ENCODE measurements at regions not wholly inside any gene's neighbourhood (a gene's known extent, or its start where the extent isn't known, plus 50 kb on each side); places are given as distances from the start of the nearest gene placed in this dataset.
"Not testable (repeated sequence)": the region's sequence is repeated elsewhere in the genome, so short reads cannot be mapped to it uniquely, and the experiment has no call there.

DNA sequence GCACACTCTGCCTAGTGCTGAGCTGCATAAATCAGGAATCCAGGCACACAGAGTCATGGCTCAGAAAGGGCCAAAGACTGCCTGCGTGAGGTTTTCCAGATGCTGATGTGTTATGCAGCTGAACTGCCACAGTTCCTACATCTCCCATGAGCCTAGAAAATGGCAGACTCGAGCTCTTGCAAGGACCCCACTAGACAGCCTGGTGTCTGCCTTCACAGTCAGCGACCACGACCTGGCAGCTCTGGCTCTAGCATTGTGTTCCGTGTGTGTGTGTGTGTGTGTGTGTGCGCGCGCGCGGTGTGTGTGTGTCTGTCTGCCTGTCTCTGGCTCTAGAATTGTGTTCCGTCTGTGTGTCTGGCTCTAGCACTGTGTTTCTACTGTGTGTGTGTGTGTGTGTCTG lies 203.6 kb upstream of the AGTR2 start:
- no peak for DNase-seq (ENCODE audit: low read depth in 2 of 3, low spot score in 1 of 3)

DNA sequence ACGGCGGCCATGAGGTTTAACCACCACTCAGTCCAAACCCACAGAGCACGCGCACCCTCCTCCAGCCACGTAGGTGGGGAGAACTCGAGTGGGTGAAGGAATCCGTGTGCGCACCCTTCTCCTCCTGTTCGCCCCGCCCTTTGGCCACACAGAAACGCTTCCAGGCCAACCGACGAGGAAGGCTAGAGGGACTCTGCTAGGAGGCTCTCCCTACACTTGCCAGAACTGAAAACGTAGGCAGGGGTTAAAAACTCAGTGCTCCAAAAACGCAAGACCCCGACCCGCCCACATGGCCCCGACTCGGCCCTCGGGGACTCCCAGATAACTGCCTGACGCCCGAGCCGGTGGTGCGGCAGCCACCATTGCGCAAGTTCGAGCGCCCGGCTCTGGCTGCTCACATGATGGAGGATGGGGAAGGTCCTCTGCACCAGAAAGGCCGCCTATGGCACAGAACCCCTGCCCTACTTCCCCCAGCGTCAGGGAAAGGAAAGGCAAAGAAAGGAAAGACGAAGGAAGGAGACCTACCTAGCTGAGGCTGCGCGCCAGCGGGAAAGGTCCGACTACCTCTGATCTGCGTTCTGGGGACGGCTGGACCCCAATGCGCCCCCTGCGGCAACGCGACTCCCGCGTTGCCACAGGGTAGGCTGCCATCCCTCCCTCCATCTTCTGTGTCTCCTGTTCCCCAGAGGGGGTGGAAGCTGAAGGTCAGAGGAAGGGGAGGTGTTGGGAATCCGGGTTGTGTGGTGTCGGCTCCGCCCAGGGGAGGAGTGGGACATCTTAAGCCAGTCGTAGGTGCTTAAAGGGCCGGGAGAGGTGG lies 201.9 kb upstream of the AGTR2 start:
- no peak for DNase-seq (ENCODE audit: low read depth in 2 of 3, low spot score in 1 of 3)

DNA sequence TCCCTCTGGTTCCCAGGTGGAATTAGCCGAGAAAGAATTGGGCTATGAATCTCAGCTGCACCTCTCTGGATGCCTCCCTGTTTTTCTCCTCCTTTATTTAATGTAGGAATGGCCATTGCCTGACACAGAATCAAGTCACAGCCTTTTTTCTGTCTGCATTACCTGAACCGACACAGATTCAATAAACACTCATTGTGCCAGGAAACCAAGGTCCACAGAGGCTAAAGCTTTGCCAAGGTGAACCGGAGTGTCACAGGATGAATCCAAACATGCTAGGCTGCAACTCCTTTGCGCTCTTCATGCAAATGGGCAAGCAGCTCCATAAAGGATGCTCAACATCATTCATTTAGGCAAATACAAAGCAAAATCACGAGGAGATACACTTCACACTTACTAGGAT lies 199.8 kb upstream of the AGTR2 start:
- DNase-seq (ENCODE audit: low read depth in 2 of 3, low spot score in 1 of 3) = no peak

DNA sequence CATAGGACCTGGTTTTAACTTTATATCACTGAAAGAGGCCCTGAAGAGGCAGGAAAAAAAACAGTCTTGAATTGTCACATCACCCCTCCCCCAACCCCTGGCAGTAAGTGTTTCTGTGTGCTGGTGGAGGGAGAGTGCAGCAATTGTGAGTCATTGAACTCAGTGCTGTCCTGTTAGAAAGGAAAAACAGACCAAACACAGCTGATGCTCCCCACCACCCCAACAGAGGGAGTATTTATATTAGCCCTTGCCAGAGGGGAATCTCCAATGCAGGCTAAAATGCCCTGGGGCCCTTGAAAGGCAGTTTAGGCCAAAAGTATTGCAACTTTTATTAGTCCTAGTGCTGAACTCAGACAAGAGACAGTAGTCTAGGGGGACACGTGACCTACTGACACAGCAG lies 197.8 kb upstream of the AGTR2 start:
- DNase-seq (ENCODE audit: low read depth in 2 of 3, low spot score in 1 of 3) = no peak

DNA sequence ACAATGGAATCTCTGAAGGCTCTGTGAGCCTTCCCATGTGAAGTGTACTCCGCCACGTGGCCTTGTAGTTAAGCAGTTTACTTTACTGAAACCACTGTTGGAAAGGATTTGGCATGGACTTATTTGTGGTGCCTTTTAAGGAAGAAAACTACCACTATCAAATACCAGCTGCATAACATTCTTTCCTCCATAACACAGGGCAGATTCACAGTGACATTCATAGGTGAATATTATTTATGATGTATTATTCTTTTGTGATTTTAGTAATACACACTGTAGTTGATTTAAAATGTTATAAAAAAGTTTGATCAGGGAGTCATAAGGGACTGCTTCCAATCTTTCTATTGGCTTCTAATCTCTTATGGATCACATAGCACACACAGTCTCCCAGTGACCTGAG lies 192.5 kb upstream of the AGTR2 start:
- no peak for DNase-seq (ENCODE audit: low read depth in 2 of 3, low spot score in 1 of 3)

DNA sequence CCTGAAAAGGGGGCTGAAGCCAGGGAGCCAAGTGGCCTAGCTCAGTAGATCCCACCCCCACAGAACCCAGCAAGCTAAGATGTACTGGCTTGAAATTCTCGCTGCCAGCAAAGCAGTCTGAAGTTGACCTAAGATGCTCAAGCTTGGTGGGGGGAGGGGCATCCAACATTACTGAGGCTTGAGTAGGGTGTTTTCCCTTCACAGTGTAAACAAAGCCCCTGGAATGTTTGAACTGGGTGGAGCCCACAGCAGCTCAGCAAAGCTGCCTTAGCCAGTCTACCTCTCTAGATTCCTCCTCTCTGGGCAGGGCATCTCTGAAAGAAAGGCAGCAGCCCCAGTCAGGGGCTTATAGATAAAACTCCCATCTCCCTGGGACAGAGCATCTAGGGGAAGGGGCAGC lies 187.4 kb upstream of the AGTR2 start:
- not testable (repeated sequence) for DNase-seq (ENCODE audit: low read depth in 2 of 3, low spot score in 1 of 3)

DNA sequence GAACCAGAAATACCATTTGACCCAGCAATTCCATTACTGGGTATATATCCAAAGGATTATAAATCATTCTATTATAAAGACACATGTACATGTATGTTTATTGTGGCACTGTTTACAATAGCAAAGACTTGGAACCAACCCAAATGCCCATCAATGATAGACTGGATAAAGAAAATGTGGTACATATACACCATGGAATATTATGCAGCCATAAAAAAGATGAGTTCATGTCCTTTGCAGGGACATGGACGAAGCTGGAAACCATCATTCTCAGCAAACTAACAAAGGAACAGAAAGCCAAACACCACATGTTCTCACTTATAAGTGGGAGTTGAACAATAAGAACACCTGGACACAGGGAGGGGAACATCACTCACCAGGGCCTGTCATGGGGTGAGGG lies 183.1 kb upstream of the AGTR2 start:
- not testable (repeated sequence) for DNase-seq (ENCODE audit: low read depth in 2 of 3, low spot score in 1 of 3)

DNA sequence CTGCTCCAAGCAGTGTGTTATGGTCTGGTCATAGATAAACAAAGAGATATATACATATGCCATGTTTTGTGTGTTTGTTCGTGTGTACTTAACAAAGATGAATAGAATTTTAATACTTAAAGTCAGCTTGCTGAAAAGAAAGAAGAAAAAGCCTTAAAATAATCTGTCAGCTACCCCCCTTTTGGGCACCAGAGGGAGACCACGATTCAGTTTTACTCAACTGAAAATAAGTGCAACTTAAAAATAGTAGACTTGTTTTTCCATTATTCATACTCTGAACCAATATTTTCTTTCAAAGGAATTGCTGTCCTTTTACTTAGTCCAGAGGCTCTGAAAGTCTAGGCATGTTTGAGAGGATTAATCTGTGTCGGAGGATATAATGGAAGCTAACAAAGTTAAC lies 181.7 kb upstream of the AGTR2 start:
- DNase-seq (ENCODE audit: low read depth in 2 of 3, low spot score in 1 of 3) = no peak

DNA sequence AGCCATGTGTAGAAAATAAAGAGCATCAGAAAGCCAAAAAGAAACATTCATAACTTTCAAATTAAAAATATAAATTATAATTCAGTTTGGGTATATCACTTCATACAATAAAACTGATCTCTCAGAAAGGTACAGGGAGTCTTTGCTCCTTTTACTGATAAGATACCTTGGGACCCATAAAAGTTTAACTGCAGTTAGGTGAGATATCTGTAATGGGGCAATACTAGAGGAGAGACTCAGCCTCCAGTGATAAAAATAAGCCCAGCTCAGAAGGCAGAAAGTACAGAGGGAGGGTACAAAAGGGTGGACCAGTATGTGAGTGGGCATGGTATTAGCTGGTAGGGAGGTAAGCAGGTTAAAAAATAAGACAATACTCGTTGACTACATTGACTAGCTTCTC lies 180.9 kb upstream of the AGTR2 start:
- DNase-seq (ENCODE audit: low read depth in 2 of 3, low spot score in 1 of 3) = no peak

DNA sequence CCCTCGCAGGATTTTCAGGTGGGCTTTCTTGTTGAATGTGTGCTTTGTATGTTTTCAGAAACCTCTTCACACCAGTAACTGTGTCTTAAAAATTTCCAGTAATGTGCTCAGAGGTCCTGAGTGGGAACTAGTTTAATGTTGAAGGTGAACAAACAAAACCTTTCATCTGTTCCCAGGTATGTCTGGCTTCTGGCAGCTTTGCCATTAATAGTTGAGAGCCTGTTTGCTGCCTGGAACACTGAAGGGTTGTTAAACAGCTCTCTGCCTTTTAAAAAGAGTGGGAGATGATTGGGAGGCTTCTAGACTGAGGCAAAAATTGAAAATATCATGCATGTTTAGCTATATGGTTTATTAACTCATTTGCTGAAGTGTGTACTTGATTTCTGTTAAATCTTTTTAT lies 161.2 kb upstream of the AGTR2 start:
- DNase-seq (ENCODE audit: low read depth in 2 of 3, low spot score in 1 of 3) = no peak

DNA sequence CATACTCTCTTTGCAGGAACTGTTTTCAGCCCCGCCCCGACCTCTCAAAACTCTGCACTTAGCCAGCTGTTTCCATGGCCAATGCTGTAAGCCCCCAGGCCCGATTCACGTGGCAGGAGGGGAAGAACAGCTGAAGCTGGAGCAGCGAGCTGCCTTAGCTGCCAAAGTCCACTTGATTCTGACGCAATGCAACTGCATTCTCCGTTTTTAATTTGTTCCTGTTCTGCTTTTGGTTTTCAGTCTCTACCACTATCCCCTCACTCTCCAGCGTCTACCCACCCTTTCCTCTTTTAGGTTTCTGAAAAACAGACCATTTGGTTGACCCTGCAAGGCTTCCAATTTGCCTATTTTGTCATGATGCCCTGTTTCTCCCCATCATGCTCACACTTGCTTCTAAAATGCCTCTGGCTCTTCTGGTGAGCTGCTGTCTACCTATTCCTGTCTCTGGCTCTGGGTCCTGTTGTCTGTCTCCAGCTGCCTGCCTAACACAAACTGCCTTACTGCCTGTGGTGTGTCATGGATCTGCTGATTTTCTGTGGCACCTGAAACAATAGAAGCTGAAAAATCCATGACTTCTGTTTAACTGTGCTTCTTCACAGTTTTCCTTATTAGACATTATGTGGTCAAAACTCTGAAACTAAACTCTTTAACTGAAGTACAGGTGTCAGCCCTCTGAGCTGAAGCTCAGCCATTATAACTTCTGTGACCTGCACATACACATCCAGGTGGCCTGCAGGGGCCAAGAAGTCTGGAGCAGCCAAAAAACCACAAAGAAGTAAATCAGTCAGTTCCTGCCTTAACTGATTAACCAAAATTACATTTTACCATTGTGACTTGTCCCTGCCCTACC lies 160.5 kb upstream of the AGTR2 start:
- no peak for DNase-seq (ENCODE audit: low read depth in 2 of 3, low spot score in 1 of 3)

DNA sequence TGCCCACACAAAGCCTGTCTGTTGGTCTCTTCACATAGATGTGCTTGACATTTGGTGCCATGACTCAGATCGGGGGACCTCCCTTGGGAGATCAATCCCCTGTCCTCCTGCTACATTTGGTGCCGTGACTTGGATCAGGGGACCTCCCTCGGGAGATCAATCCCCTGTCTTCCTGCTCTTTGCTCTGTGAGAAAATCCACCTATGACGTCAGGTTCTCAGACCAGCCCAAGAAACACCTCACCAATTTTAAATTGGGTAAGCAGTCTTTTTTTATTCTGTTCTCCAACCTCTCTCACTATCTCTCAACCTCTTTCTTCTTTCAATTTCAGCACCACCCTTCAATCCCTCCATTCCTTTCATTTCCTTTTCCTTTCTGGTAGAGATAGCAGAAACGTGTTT lies 159.6 kb upstream of the AGTR2 start:
- no peak for DNase-seq (ENCODE audit: low read depth in 2 of 3, low spot score in 1 of 3)

DNA sequence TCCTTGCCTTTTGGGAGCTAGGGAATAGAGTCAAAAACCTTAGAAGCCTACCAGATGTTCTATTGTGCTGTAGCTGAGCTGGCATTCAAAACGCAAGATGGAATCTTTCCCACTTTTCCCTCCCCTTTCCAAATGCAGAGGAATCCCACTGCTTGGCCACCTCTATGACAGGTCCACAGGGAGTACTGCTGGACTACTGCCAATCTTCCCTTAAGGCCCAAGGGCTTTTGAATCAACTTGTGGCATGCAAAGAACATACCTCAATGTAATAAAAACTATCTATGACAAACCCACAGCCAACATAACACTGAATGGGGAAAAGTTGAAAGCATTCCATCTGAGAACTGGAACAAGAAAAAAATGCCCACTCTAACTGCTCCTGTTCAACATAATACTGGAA lies 139.2 kb upstream of the AGTR2 start:
- no peak for DNase-seq (ENCODE audit: low read depth in 2 of 3, low spot score in 1 of 3)

All from stimulated activated CD4-positive, alpha-beta T cell treated with anti-CD3 and anti-CD28 coated beads, Interleukin-12 subunit alpha, Interleukin-12 subunit beta, amount 100 ng/mL, for 48 hours (primary cell).